ENCODE measurements at regions not wholly inside any gene's neighbourhood (a gene's known extent, or its start where the extent isn't known, plus 50 kb on each side); places are given as distances from the start of the nearest gene placed in this dataset.

DNA sequence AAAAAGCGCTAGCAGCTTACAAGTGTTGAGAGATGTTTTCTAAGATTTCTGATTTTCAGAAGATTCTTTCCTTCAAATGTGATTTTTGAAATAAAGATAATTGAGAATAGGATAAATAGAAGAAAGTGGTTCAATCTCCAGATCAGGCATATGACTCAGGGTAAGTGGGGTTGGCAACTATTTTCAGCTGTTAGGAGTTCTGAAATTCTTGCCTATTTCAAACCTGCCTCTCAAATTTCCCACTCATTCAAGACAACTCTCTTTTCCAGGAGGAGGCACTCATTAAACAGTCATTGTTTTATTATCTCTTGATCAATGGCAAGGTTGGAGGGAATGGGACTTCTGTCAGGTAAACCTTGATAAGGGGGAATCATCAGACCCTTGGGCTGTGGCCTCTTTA lies 138.9 kb downstream of the HNMT start:
- no peak for TF ChIP-seq POLR2A (IDR thresholded peaks at IDR 0.05)
- TF ChIP-seq, protein P1, sequence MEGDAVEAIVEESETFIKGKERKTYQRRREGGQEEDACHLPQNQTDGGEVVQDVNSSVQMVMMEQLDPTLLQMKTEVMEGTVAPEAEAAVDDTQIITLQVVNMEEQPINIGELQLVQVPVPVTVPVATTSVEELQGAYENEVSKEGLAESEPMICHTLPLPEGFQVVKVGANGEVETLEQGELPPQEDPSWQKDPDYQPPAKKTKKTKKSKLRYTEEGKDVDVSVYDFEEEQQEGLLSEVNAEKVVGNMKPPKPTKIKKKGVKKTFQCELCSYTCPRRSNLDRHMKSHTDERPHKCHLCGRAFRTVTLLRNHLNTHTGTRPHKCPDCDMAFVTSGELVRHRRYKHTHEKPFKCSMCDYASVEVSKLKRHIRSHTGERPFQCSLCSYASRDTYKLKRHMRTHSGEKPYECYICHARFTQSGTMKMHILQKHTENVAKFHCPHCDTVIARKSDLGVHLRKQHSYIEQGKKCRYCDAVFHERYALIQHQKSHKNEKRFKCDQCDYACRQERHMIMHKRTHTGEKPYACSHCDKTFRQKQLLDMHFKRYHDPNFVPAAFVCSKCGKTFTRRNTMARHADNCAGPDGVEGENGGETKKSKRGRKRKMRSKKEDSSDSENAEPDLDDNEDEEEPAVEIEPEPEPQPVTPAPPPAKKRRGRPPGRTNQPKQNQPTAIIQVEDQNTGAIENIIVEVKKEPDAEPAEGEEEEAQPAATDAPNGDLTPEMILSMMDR (IDR thresholded peaks at IDR 0.05) = no peak
